Germinal center (tissue), 1 donor: ENCODE measurements at regions not wholly inside any gene's neighbourhood (a gene's known extent, or its start where the extent isn't known, plus 50 kb on each side); places are given as distances from the start of the nearest gene placed in this dataset.

Experiments used
- DNase-seq: peaks from one replicate; pipeline ENCODE4 v3.0.0; 2012; ENCODE audit warnings: mixed read lengths, low spot score

- DNase-seq, result no peak
Measured at GRCh38 chr2:196442211-196442610, 197.3 kb upstream of the CCDC150 start.

- no peak for DNase-seq
Measured at GRCh38 chr2:196444442-196444841, 195.1 kb upstream of the CCDC150 start.

GRCh38 chr2:196445991-196446390, 193.5 kb upstream of the CCDC150 start:
- DNase-seq, result no peak

- DNase-seq, result no peak
Measured at GRCh38 chr2:196448407-196449079, 191.0 kb upstream of the CCDC150 start.

- DNase-seq, result no peak
Measured at GRCh38 chr2:196449083-196449482, 190.4 kb upstream of the CCDC150 start.

- DNase-seq, result no peak
Measured at GRCh38 chr2:196452758-196453157, 186.8 kb upstream of the CCDC150 start.

GRCh38 chr2:196453613-196454047, 185.9 kb upstream of the CCDC150 start:
- peak; percentile 9 for DNase-seq

- DNase-seq, result no peak
Measured at GRCh38 chr2:196454492-196454891, 185.0 kb upstream of the CCDC150 start.

- DNase-seq, result no peak
Measured at GRCh38 chr2:196459539-196459938, 180.0 kb upstream of the CCDC150 start.

GRCh38 chr2:196463706-196464105, 175.8 kb upstream of the CCDC150 start:
- DNase-seq, result no peak

- no peak for DNase-seq
Measured at GRCh38 chr2:196464311-196464710, 175.2 kb upstream of the CCDC150 start.

GRCh38 chr2:196466581-196466980, 172.9 kb upstream of the CCDC150 start:
- no peak for DNase-seq

GRCh38 chr2:196468394-196468793, 171.1 kb upstream of the CCDC150 start:
- DNase-seq, result no peak

GRCh38 chr2:196473617-196474016, 165.9 kb upstream of the CCDC150 start:
- DNase-seq, result no peak

GRCh38 chr2:196475611-196476010, 163.9 kb upstream of the CCDC150 start:
- no peak for DNase-seq

GRCh38 chr2:196478588-196478987, 160.9 kb upstream of the CCDC150 start:
- DNase-seq, result no peak

- no peak for DNase-seq
Measured at GRCh38 chr2:196479350-196479749, 160.2 kb upstream of the CCDC150 start.

- DNase-seq, result no peak
Measured at GRCh38 chr2:196480653-196481323, 158.7 kb upstream of the CCDC150 start.

- no peak for DNase-seq
Measured at GRCh38 chr2:196481324-196481697, 158.2 kb upstream of the CCDC150 start.

- DNase-seq, result no peak
Measured at GRCh38 chr2:196482119-196483065, 157.1 kb upstream of the CCDC150 start.

GRCh38 chr2:196486146-196486545, 153.4 kb upstream of the CCDC150 start:
- no peak for DNase-seq

GRCh38 chr2:196487417-196487816, 152.1 kb upstream of the CCDC150 start:
- no peak for DNase-seq

GRCh38 chr2:196489371-196489770, 150.1 kb upstream of the CCDC150 start:
- DNase-seq, result no peak
